Thymus (tissue), 11 donors: ENCODE measurements at regions not wholly inside any gene's neighbourhood (a gene's known extent, or its start where the extent isn't known, plus 50 kb on each side); places are given as distances from the start of the nearest gene placed in this dataset.

Source experiments
- DNase-seq, 9 donors: peaks; one replicate each; pipeline ENCODE4 v3.0.0-alpha.2; 2013; ENCODE audit warnings: low spot score in 9 of 9, low read depth in 6 of 9, missing footprints in 1 of 9
- H3K27ac ChIP-seq, 2 donors: one replicate each; pipeline ENCODE4 v1.5.1; 2013; ENCODE audit warnings: control low read depth in 1 of 2, low read depth in 1 of 2, low read length in 1 of 2, mild to moderate bottlenecking in 1 of 2, moderate library complexity in 1 of 2
- H3K27me3 ChIP-seq, 2 donors: one replicate each; pipeline ENCODE4 v1.5.1; 2013; ENCODE audit warnings: low read length in 1 of 2; ENCODE audit not compliant: control insufficient read depth in 2 of 2, insufficient read depth in 1 of 2
- H3K36me3 ChIP-seq, 2 donors: one replicate each; pipeline ENCODE4 v1.5.1; 2013; ENCODE audit warnings: low read length in 1 of 2, mild to moderate bottlenecking in 1 of 2, moderate library complexity in 1 of 2; ENCODE audit not compliant: control insufficient read depth in 2 of 2, insufficient read depth in 2 of 2
- H3K4me1 ChIP-seq, 2 donors: one replicate each; pipeline ENCODE4 v1.5.1; 2013; ENCODE audit warnings: low read length in 2 of 2; ENCODE audit not compliant: control insufficient read depth in 2 of 2, insufficient read depth in 2 of 2
- H3K4me3 ChIP-seq, 2 donors: one replicate each; pipeline ENCODE4 v1.5.1; 2013; ENCODE audit warnings: low read length in 2 of 2, control low read depth in 1 of 2, mild to moderate bottlenecking in 1 of 2
- H3K9me3 ChIP-seq, 2 donors: one replicate each; pipeline ENCODE4 v1.5.1; 2013; ENCODE audit warnings: low read length in 1 of 2, mild to moderate bottlenecking in 1 of 2; ENCODE audit not compliant: control insufficient read depth in 2 of 2, insufficient read depth in 1 of 2
- WGBS: extraction: QIAGEN DNeasy Blood & Tissue Kit; methylation state at CpG from one replicate; pipeline ENCODE4 v1.1.7; 2013; 5-methylcytosine and 5-hydroxymethylcytosine counted together
- donor health status: healthy.

GRCh38 chr5:133742431-133742988, 130.2 kb upstream of the FSTL4 start:
- 81% methylated on average over 12 of the region's 12 CpGs for WGBS
- H3K27me3 ChIP-seq = peaks cover 0 to 2% of the 10 kb centered on the region in 2 donors
- H3K9me3 ChIP-seq = no peaks in the 10 kb centered on the region
- no peak overlapping the region for H3K4me3 ChIP-seq
- H3K36me3 ChIP-seq = no peaks in the 10 kb centered on the region
- no peak for DNase-seq
- peaks cover 0 to 3% of the 10 kb centered on the region in 2 donors for H3K4me1 ChIP-seq
- no peak overlapping the region for H3K27ac ChIP-seq

GRCh38 chr5:133741818-133742355, 129.5 kb upstream of the FSTL4 start:
- Histone ChIP-seq H3K9me3 (no peaks in the 10 kb centered on the region), H3K27me3 (peaks cover 0 to 2% of the 10 kb centered on the region in 2 donors), H3K36me3 (no peaks in the 10 kb centered on the region), H3K27ac (no peak overlapping the region), H3K4me1 (peaks cover 0 to 3% of the 10 kb centered on the region in 2 donors), H3K4me3 (no peak overlapping the region)
- no peak for DNase-seq
- 92% methylated on average over 4 of the region's 4 CpGs for WGBS

GRCh38 chr5:133741396-133741795, 129.1 kb upstream of the FSTL4 start:
- Histone ChIP-seq H3K9me3 (no peaks in the 10 kb centered on the region), H3K4me1 (peaks cover 0 to 3% of the 10 kb centered on the region in 2 donors), H3K4me3 (no peak overlapping the region), H3K27ac (no peak overlapping the region), H3K36me3 (no peaks in the 10 kb centered on the region), H3K27me3 (peaks cover 0 to 4% of the 10 kb centered on the region in 2 donors)
- WGBS = 93% methylated on average over 4 of the region's 4 CpGs
- no peak for DNase-seq

- no peak for DNase-seq
- WGBS = 91% methylated on average over 10 of the region's 10 CpGs
- Histone ChIP-seq H3K4me1 (peaks cover 0 to 3% of the 10 kb centered on the region in 2 donors), H3K4me3 (no peak overlapping the region), H3K9me3 (no peaks in the 10 kb centered on the region), H3K36me3 (no peaks in the 10 kb centered on the region), H3K27me3 (peaks cover 0 to 5% of the 10 kb centered on the region in 2 donors), H3K27ac (no peak overlapping the region)
These were observed 126.9 kb upstream of the FSTL4 start for GRCh38 chr5:133739181-133739780.

GRCh38 chr5:133738271-133738670, 125.9 kb upstream of the FSTL4 start:
- peaks cover 0 to 3% of the 10 kb centered on the region in 2 donors for H3K27me3 ChIP-seq
- H3K36me3 ChIP-seq = no peaks in the 10 kb centered on the region
- no peak overlapping the region for H3K4me3 ChIP-seq
- DNase-seq = no peak
- no peak overlapping the region for H3K27ac ChIP-seq
- WGBS = 70% methylated on average over 4 of the region's 4 CpGs
- H3K9me3 ChIP-seq = peaks cover 0 to 1% of the 10 kb centered on the region in 2 donors
- H3K4me1 ChIP-seq = peaks cover 0 to 3% of the 10 kb centered on the region in 2 donors

GRCh38 chr5:133736512-133736911, 124.2 kb upstream of the FSTL4 start:
- DNase-seq = no peak
- Histone ChIP-seq H3K27ac (no peak overlapping the region), H3K9me3 (peaks cover 1 to 3% of the 10 kb centered on the region in 2 donors), H3K27me3 (peaks cover 0 to 3% of the 10 kb centered on the region in 2 donors), H3K4me3 (no peak overlapping the region), H3K4me1 (peaks cover 0 to 3% of the 10 kb centered on the region in 2 donors), H3K36me3 (no peaks in the 10 kb centered on the region)
- 93% methylated on average over 5 of the region's 5 CpGs for WGBS

- Histone ChIP-seq H3K27me3 (peaks cover 0 to 3% of the 10 kb centered on the region in 2 donors), H3K4me3 (no peak overlapping the region), H3K4me1 (peaks cover 0 to 3% of the 10 kb centered on the region in 2 donors), H3K36me3 (no peaks in the 10 kb centered on the region), H3K27ac (no peak overlapping the region), H3K9me3 (peaks cover 1 to 3% of the 10 kb centered on the region in 2 donors)
- WGBS = 81% methylated on average over 9 of the region's 9 CpGs
- DNase-seq = no peak
These were observed 123.0 kb upstream of the FSTL4 start for GRCh38 chr5:133735346-133735745.

- WGBS = 80% methylated on average over 8 of the region's 8 CpGs
- peaks cover 1 to 3% of the 10 kb centered on the region in 2 donors for H3K9me3 ChIP-seq
- H3K4me3 ChIP-seq = no peak overlapping the region
- no peaks in the 10 kb centered on the region for H3K36me3 ChIP-seq
- peaks cover 0 to 3% of the 10 kb centered on the region in 2 donors for H3K4me1 ChIP-seq
- H3K27ac ChIP-seq = no peak overlapping the region
- DNase-seq = no peak
- peaks cover 0 to 3% of the 10 kb centered on the region in 2 donors for H3K27me3 ChIP-seq
These were observed 122.6 kb upstream of the FSTL4 start for GRCh38 chr5:133734916-133735315.

GRCh38 chr5:133732536-133732935, 120.2 kb upstream of the FSTL4 start:
- 96% methylated on average over 10 of the region's 10 CpGs for WGBS
- Histone ChIP-seq H3K27ac (no peak overlapping the region), H3K27me3 (peaks cover 0 to 3% of the 10 kb centered on the region in 2 donors), H3K4me3 (no peak overlapping the region), H3K9me3 (peaks cover 1 to 3% of the 10 kb centered on the region in 2 donors), H3K4me1 (no peaks in the 10 kb centered on the region), H3K36me3 (no peaks in the 10 kb centered on the region)
- DNase-seq = no peak
